Endodermal cell (in vitro differentiated cells): ENCODE measurements at regions not wholly inside any gene's neighbourhood (a gene's known extent, or its start where the extent isn't known, plus 50 kb on each side); places are given as distances from the start of the nearest gene placed in this dataset.

Experiments used
- DNase-seq: peaks from one replicate; pipeline ENCODE4 v3.0.0-alpha.2; 2017
- H3K27ac ChIP-seq: 2 replicates; pipeline ENCODE4 v1.5.1; 2013; ENCODE audit warnings: mild to moderate bottlenecking, low read depth, low read length, moderate library complexity
- H3K27me3 ChIP-seq: 2 replicates; pipeline ENCODE4 v1.6.1; 2013; ENCODE audit warnings: mild to moderate bottlenecking, low read length, moderate library complexity; ENCODE audit not compliant: insufficient read depth, control insufficient read depth, poor library complexity, severe bottlenecking
- H3K36me3 ChIP-seq: 2 replicates; pipeline ENCODE4 v1.7.0; 2013; ENCODE audit warnings: mild to moderate bottlenecking, low read length, moderate library complexity; ENCODE audit not compliant: control insufficient read depth, insufficient read depth
- H3K4me1 ChIP-seq: one replicate; pipeline ENCODE4 v1.7.0; 2013; ENCODE audit warnings: low read length; ENCODE audit not compliant: control insufficient read depth, insufficient read depth
- H3K4me3 ChIP-seq: 2 replicates; pipeline ENCODE4 v1.5.1; 2013; ENCODE audit warnings: mild to moderate bottlenecking, low read length, moderate library complexity
- H3K9ac ChIP-seq: 2 replicates; pipeline ENCODE4 v1.6.1; 2013; ENCODE audit warnings: mild to moderate bottlenecking, low read length, moderate library complexity; ENCODE audit not compliant: poor library complexity, severe bottlenecking; ENCODE audit errors: extremely low read depth
- H3K9me3 ChIP-seq: 2 replicates; pipeline ENCODE4 v1.6.1; 2013; ENCODE audit warnings: mild to moderate bottlenecking, low read length, moderate library complexity; ENCODE audit not compliant: control insufficient read depth
- H3K27ac Mint-ChIP-seq: 2 replicates; pipeline ENCODE4 v1.8.0; 2020; ENCODE audit warnings: mixed read lengths
- H3K27me3 Mint-ChIP-seq: 2 replicates; pipeline ENCODE4 v1.8.0; 2021; ENCODE audit warnings: mild to moderate bottlenecking, mixed read lengths; ENCODE audit not compliant: insufficient read depth
- H3K36me3 Mint-ChIP-seq: 2 replicates; pipeline ENCODE4 v1.8.0; 2020; ENCODE audit warnings: low read depth, mixed read lengths
- H3K4me1 Mint-ChIP-seq: 2 replicates; pipeline ENCODE4 v1.8.0; 2020; ENCODE audit warnings: mixed read lengths
- H3K4me3 Mint-ChIP-seq: 2 replicates; pipeline ENCODE4 v1.8.0; 2020; ENCODE audit warnings: mild to moderate bottlenecking, moderate library complexity, mixed read lengths
- H3K9me3 Mint-ChIP-seq: 2 replicates; pipeline ENCODE4 v1.8.0; 2020; ENCODE audit warnings: mild to moderate bottlenecking, mixed read lengths
- CTCF ChIP-seq: fragments of 200-600 bp; sonication (generic); conservative IDR thresholded peaks from 2 replicates; pipeline ENCODE4 v1.5.0; 2021; ENCODE audit warnings: antibody characterized with exemption, mild to moderate bottlenecking
- WGBS, 2 experiments: methylation state at CpG; one replicate each; pipeline versions ENCODE4 v1.1.5 to v1.1.7; 2013; ENCODE audit warnings: missing lambda C conversion rate in 2 of 2, mixed read lengths in 1 of 2; ENCODE audit not compliant: insufficient coverage in 1 of 2, insufficient read length in 1 of 2; 5-methylcytosine and 5-hydroxymethylcytosine counted together

- no peaks in the 10 kb centered on the region for H3K36me3 ChIP-seq
- no peak for TF ChIP-seq CTCF
- H3K9me3 ChIP-seq, result no peaks in the 10 kb centered on the region
- Mint-ChIP-seq H3K9me3 (no peaks in the 10 kb centered on the region), H3K27me3 (peaks cover 3% of the 10 kb centered on the region), H3K4me3 (no peak overlapping the region), H3K27ac (peak overlapping the region; percentile 83), H3K4me1 (peaks cover 9% of the 10 kb centered on the region), H3K36me3 (no peaks in the 10 kb centered on the region)
- no peak overlapping the region for H3K27ac ChIP-seq
- no peaks in the 10 kb centered on the region for H3K4me1 ChIP-seq
- 62 to 68% methylated on average over 4 of the region's 5 CpGs for WGBS, 2 experiments
- DNase-seq, result no peak
- H3K9ac ChIP-seq, result no peak overlapping the region
- H3K4me3 ChIP-seq, result no peak overlapping the region
- no peaks in the 10 kb centered on the region for H3K27me3 ChIP-seq
These were observed 76.8 kb upstream of the PITRM1 start for GRCh38 chr10:3249307-3249889.

GRCh38 chr10:3248526-3249306 lies 76.1 kb upstream of the PITRM1 start:
- DNase-seq, result no peak
- TF ChIP-seq CTCF, result no peak
- WGBS, 2 experiments, result 60 to 76% methylated on average over 4 to 6 of the region's 6 CpGs
- Mint-ChIP-seq H3K27me3 (peaks cover 3% of the 10 kb centered on the region), H3K4me3 (no peak overlapping the region), H3K4me1 (peaks cover 9% of the 10 kb centered on the region), H3K9me3 (no peaks in the 10 kb centered on the region), H3K27ac (peak overlapping the region; percentile 83), H3K36me3 (no peaks in the 10 kb centered on the region)
- no peaks in the 10 kb centered on the region for H3K36me3 ChIP-seq
- H3K4me3 ChIP-seq, result no peak overlapping the region
- H3K9ac ChIP-seq, result no peak overlapping the region
- H3K4me1 ChIP-seq, result no peaks in the 10 kb centered on the region
- H3K27me3 ChIP-seq, result no peaks in the 10 kb centered on the region
- peak overlapping the region; percentile 36 for H3K27ac ChIP-seq
- no peaks in the 10 kb centered on the region for H3K9me3 ChIP-seq

- H3K27me3 Mint-ChIP-seq, result no peaks in the 10 kb centered on the region
- no peak overlapping the region for H3K4me3 Mint-ChIP-seq
- H3K9me3 Mint-ChIP-seq, result no peaks in the 10 kb centered on the region
- Histone ChIP-seq H3K9ac (no peak overlapping the region), H3K9me3 (no peaks in the 10 kb centered on the region), H3K36me3 (no peaks in the 10 kb centered on the region), H3K4me1 (no peaks in the 10 kb centered on the region), H3K4me3 (no peak overlapping the region), H3K27ac (no peak overlapping the region), H3K27me3 (no peaks in the 10 kb centered on the region)
- no peaks in the 10 kb centered on the region for H3K36me3 Mint-ChIP-seq
- no peak overlapping the region for H3K27ac Mint-ChIP-seq
- peaks cover 12% of the 10 kb centered on the region for H3K4me1 Mint-ChIP-seq
- no peak for TF ChIP-seq CTCF
- 94 to 100% methylated on average over 7 to 11 of the region's 11 CpGs for WGBS, 2 experiments
- DNase-seq, result no peak
These were observed 72.8 kb upstream of the PITRM1 start for GRCh38 chr10:3245395-3245794.
